H1 (cell line): ENCODE measurements at regions not wholly inside any gene's neighbourhood (a gene's known extent, or its start where the extent isn't known, plus 50 kb on each side); places are given as distances from the start of the nearest gene placed in this dataset.

Experiments
- CTCF ChIA-PET: fragments of 300-600 bp; sonication (Branson Sonifier 250); formaldehyde crosslinking; loops from one replicate; lab custom pipeline; 2021; ENCODE audit not compliant: partially characterized antibody; lab: Charles Lee
- POLR2A ChIA-PET: fragments of 300-600 bp; sonication (Branson Sonifier 250); formaldehyde crosslinking; loops from one replicate; lab custom pipeline; 2021; ENCODE audit warnings: inconsistent platforms; ENCODE audit not compliant: partially characterized antibody; lab: Charles Lee
- DNase-seq, 2 experiments: peaks; one replicate each; pipeline versions ENCODE4 v3.0.0 to v3.0.0-alpha.2; 2010 to 2022; ENCODE audit warnings: low spot score in 2 of 2, low read depth in 1 of 2, mixed read lengths in 1 of 2
- FAIRE-seq: peaks from 2 replicates; lab custom pipeline; 2011; peaks lifted over from hg19 to GRCh38; lab: Jason Lieb, UNC
- H2AFZ ChIP-seq: 2 replicates; pipeline ENCODE4 v1.8.1; 2012; ENCODE audit warnings: low read length, inconsistent platforms
- H2AK5ac ChIP-seq: 2 replicates; pipeline ENCODE4 v1.6.1; 2013; ENCODE audit warnings: low read depth, low read length
- H2BK120ac ChIP-seq: replicated peaks from 2 replicates; pipeline ENCODE3; 2013; ENCODE audit warnings: low read depth, low read length, inconsistent platforms
- H2BK12ac ChIP-seq: 2 replicates; pipeline ENCODE4 v1.6.1; 2013; ENCODE audit warnings: low read depth, low read length
- H2BK15ac ChIP-seq: 2 replicates; pipeline ENCODE4 v1.6.1; 2013; ENCODE audit warnings: low read length
- H2BK20ac ChIP-seq: 2 replicates; pipeline ENCODE4 v1.6.1; 2013; ENCODE audit warnings: low read length
- H2BK5ac ChIP-seq: 2 replicates; pipeline ENCODE4 v1.6.1; 2013; ENCODE audit warnings: low read depth, low read length
- H3K14ac ChIP-seq: 2 replicates; pipeline ENCODE4 v1.6.1; 2013; ENCODE audit warnings: inconsistent platforms; ENCODE audit not compliant: insufficient read length
- H3K18ac ChIP-seq: 2 replicates; pipeline ENCODE4 v1.6.1; 2013; ENCODE audit warnings: low read length; ENCODE audit errors: extremely low read depth
- H3K23ac ChIP-seq: 2 replicates; pipeline ENCODE4 v1.6.1; 2013; ENCODE audit warnings: inconsistent platforms; ENCODE audit not compliant: insufficient read length
- H3K23me2 ChIP-seq: 2 replicates; pipeline ENCODE4 v1.6.1; 2013; ENCODE audit warnings: low read depth, low read length
- H3K27ac ChIP-seq: 2 replicates; pipeline ENCODE4 v1.6.1; 2011; ENCODE audit warnings: low read depth, low read length, inconsistent platforms
- H3K27me3 ChIP-seq, 4 experiments: replicated peaks in 1 of 4; 1 replicate in 1 of 4; 2 replicates in 3 of 4; pipeline versions ENCODE4 v1.6.1 to v1.8.1; 2011 to 2013; ENCODE audit warnings: low read length in 3 of 4, mild to moderate bottlenecking in 3 of 4, inconsistent platforms in 2 of 4, mixed read lengths in 2 of 4, moderate library complexity in 1 of 4; ENCODE audit not compliant: control insufficient read depth in 3 of 4, insufficient read depth in 3 of 4; ENCODE audit errors: extremely low read depth in 1 of 4
- H3K36me3 ChIP-seq, 4 experiments: 2 replicates each; pipeline versions ENCODE4 v1.6.1 to v1.8.1; 2011 to 2013; ENCODE audit warnings: mild to moderate bottlenecking in 4 of 4, low read length in 3 of 4, moderate library complexity in 2 of 4, control low read depth in 1 of 4, inconsistent platforms in 1 of 4; ENCODE audit not compliant: insufficient read depth in 4 of 4, control insufficient read depth in 2 of 4
- H3K4ac ChIP-seq: replicated peaks from 2 replicates; pipeline ENCODE3; 2013; ENCODE audit warnings: low read length, low read depth, mixed read lengths, inconsistent platforms; ENCODE audit not compliant: insufficient read length
- H3K4me1 ChIP-seq, 4 experiments: replicated peaks in 1 of 4; 1 replicate in 1 of 4; 2 replicates in 3 of 4; pipeline versions ENCODE4 v1.6.1 to v1.8.1; 2011 to 2013; ENCODE audit warnings: low read length in 3 of 4, inconsistent platforms in 2 of 4, mixed read lengths in 1 of 4; ENCODE audit not compliant: insufficient read depth in 4 of 4, control insufficient read depth in 3 of 4
- H3K4me2 ChIP-seq, 2 experiments: 2 replicates each; pipeline versions ENCODE4 v1.6.1 to v1.8.1; 2011 to 2013; ENCODE audit warnings: low read depth in 2 of 2, low read length in 2 of 2, control low read depth in 1 of 2, inconsistent platforms in 1 of 2, mild to moderate bottlenecking in 1 of 2; ENCODE audit not compliant: insufficient read depth in 1 of 2
- H3K4me3 ChIP-seq, 4 experiments: fragments of 200-600, 300-600 bp in 1 of 4; sonication (generic), shearing (Covaris generic), sonication (Bioruptor Twin) in 1 of 4; 2 replicates each; pipeline versions ENCODE4 v1.5.1 to v1.8.1; 2011 to 2016; ENCODE audit warnings: low read length in 4 of 4, low read depth in 3 of 4, control low read depth in 2 of 4, inconsistent platforms in 2 of 4, mild to moderate bottlenecking in 2 of 4, mixed read lengths in 1 of 4, moderate library complexity in 1 of 4; ENCODE audit not compliant: insufficient read depth in 2 of 4; ENCODE audit errors: extremely low read depth in 1 of 4
- H3K56ac ChIP-seq: replicated peaks from 2 replicates; pipeline ENCODE3; 2013; ENCODE audit warnings: low read depth, mild to moderate bottlenecking, mixed read lengths, low read length, inconsistent platforms; ENCODE audit not compliant: insufficient read length
- H3K79me1 ChIP-seq: 2 replicates; pipeline ENCODE4 v1.6.1; 2013; ENCODE audit warnings: low read depth, low read length, control low read depth
- H3K79me2 ChIP-seq, 2 experiments: 2 replicates each; pipeline versions ENCODE4 v1.6.1 to v1.8.1; 2012 to 2013; ENCODE audit warnings: low read length in 2 of 2, mild to moderate bottlenecking in 2 of 2, inconsistent platforms in 1 of 2; ENCODE audit not compliant: insufficient read depth in 2 of 2, control insufficient read depth in 1 of 2
- H3K9ac ChIP-seq, 4 experiments: replicated peaks in 1 of 4; 1 replicate in 1 of 4; 2 replicates in 3 of 4; pipeline versions ENCODE4 v1.6.1 to v1.8.1; 2011 to 2013; ENCODE audit warnings: low read depth in 3 of 4, low read length in 3 of 4, control low read depth in 2 of 4, mild to moderate bottlenecking in 2 of 4, moderate library complexity in 2 of 4, inconsistent platforms in 1 of 4; ENCODE audit errors: extremely low read depth in 1 of 4
- H3K9me3 ChIP-seq, 2 experiments: 2 replicates each; pipeline versions ENCODE4 v1.6.1 to v1.8.1; 2012 to 2013; ENCODE audit warnings: mild to moderate bottlenecking in 2 of 2, moderate library complexity in 2 of 2, control low read depth in 1 of 2, inconsistent platforms in 1 of 2, low read depth in 1 of 2, low read length in 1 of 2, mixed read lengths in 1 of 2; ENCODE audit not compliant: insufficient read depth in 2 of 2
- H4K20me1 ChIP-seq, 2 experiments: replicated peaks in 1 of 2; 2 replicates each; pipeline versions ENCODE3 to v1.8.1; 2011 to 2013; ENCODE audit warnings: inconsistent platforms in 2 of 2, low read length in 2 of 2, mild to moderate bottlenecking in 1 of 2; ENCODE audit not compliant: insufficient read depth in 2 of 2, control insufficient read depth in 1 of 2
- H4K5ac ChIP-seq: 2 replicates; pipeline ENCODE4 v1.6.1; 2013; ENCODE audit warnings: low read length, low read depth, mixed read lengths, inconsistent platforms; ENCODE audit not compliant: insufficient read length
- H4K8ac ChIP-seq: 2 replicates; pipeline ENCODE4 v1.8.0; 2013; ENCODE audit warnings: mild to moderate bottlenecking, moderate library complexity, low read length, inconsistent platforms; ENCODE audit not compliant: insufficient read depth; ENCODE audit errors: extremely low read depth
- H4K91ac ChIP-seq: replicated peaks from 2 replicates; pipeline ENCODE3; 2013; ENCODE audit warnings: low read length, mixed read lengths, inconsistent platforms; ENCODE audit not compliant: insufficient read length
- CBX5 ChIP-seq: fragments of 300-800, 300-1000 bp; sonication (generic); IDR thresholded peaks from 2 replicates; pipeline ENCODE4 v1.7.1; 2016; ENCODE audit warnings: antibody characterized with exemption, low read length, low read depth
- CBX8 ChIP-seq: fragments of 300-800, 300-1000 bp; sonication (generic); IDR thresholded peaks from 2 replicates; pipeline ENCODE4 v1.7.1; 2016; ENCODE audit warnings: low read depth, low read length, borderline replicate concordance
- EZH2 ChIP-seq: fragments of 200-600 bp; sonication (generic); IDR thresholded peaks from 2 replicates; pipeline ENCODE4 v1.7.1; 2012; ENCODE audit warnings: low read depth, mild to moderate bottlenecking, moderate library complexity, low read length, inconsistent platforms; ENCODE audit not compliant: severe bottlenecking
- NANOG ChIP-seq: IDR thresholded peaks from 2 replicates; pipeline ENCODE4 v1.6.1; 2011; ENCODE audit warnings: low read length, low read depth, mild to moderate bottlenecking, inconsistent platforms; ENCODE audit not compliant: insufficient read depth, poor library complexity, severe bottlenecking
- RXRA ChIP-seq: IDR thresholded peaks from 2 replicates; pipeline ENCODE4 v1.6.1; 2011; ENCODE audit warnings: low read depth, mild to moderate bottlenecking, low read length, moderate library complexity; ENCODE audit not compliant: insufficient read depth
- SAP30 ChIP-seq: fragments of 300-600 bp; sonication (generic); IDR thresholded peaks from 2 replicates; pipeline ENCODE4 v1.7.1; 2012; ENCODE audit warnings: low read length, moderate library complexity, mild to moderate bottlenecking, inconsistent platforms; ENCODE audit not compliant: insufficient read depth, insufficient replicate concordance
- SP2 ChIP-seq: IDR thresholded peaks from 2 replicates; pipeline ENCODE4 v1.6.1; 2012; ENCODE audit warnings: mild to moderate bottlenecking, low read length, inconsistent platforms
- WGBS, 2 experiments: shearing (Covaris generic) in 1 of 2; methylation state at CpG; one replicate each; pipeline versions ENCODE4 v1.1.6 to v1.1.7; 2013 to 2015; ENCODE audit warnings: low lambda C conversion rate in 2 of 2, mixed read lengths in 2 of 2, inconsistent platforms in 1 of 2, low coverage in 1 of 2, missing lambda C conversion rate in 1 of 2; ENCODE audit not compliant: insufficient replicate concordance in 2 of 2, insufficient coverage in 1 of 2, insufficient read length in 1 of 2; ENCODE audit errors: extremely low coverage in 1 of 2, missing lambda C conversion rate in 1 of 2; 5-methylcytosine and 5-hydroxymethylcytosine counted together
- TF ChIP-seq, protein P1 (sequence below): IDR thresholded peaks from 2 replicates; pipeline ENCODE4 v1.6.1; 2012; ENCODE audit warnings: inconsistent platforms

DNA sequence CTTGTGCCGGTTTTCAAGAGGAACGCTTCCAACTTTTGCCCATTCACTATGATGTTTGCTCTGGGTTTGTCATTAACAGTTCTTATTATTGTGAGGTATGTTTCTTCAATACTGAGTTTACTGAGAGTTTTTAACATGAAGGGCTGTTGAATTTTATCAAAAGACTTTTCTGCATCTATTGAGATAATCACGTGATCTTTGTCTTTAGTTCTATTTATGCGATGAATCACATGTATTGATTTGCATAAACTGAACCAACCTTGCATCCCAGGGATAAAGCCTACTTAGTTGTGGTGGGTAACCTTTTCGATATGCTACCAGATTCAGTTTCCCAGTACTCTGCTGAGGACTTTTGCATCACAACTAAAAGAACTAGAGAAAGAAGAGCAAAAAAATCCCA, 318.0 kb downstream of the GASK1B start:
- no peaks in the 10 kb centered on the region for H3K36me3 ChIP-seq
- no peaks in the 10 kb centered on the region for H3K79me2 ChIP-seq
- no peak overlapping the region for H2AFZ ChIP-seq
- no peak overlapping the region for H2BK120ac ChIP-seq
- no peak overlapping the region for H2BK20ac ChIP-seq
- H2BK15ac ChIP-seq = no peak overlapping the region
- no peak overlapping the region for H3K56ac ChIP-seq
- H3K27me3 ChIP-seq = no peaks in the 10 kb centered on the region
- no peak overlapping the region for H2BK5ac ChIP-seq
- H3K4me1 ChIP-seq = no peaks in the 10 kb centered on the region
- CTCF ChIA-PET = no interaction called here
- H3K4me3 ChIP-seq = no peak overlapping the region
- 97% methylated on average over 5 of the region's 5 CpGs; no CpG with 5 or more reads in 1 of the 2 experiments for WGBS, 2 experiments
- H4K8ac ChIP-seq = no peak overlapping the region
- H2AK5ac ChIP-seq = no peak overlapping the region
- TF ChIP-seq, protein P1, sequence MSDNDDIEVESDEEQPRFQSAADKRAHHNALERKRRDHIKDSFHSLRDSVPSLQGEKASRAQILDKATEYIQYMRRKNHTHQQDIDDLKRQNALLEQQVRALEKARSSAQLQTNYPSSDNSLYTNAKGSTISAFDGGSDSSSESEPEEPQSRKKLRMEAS = no peak
- no peak for TF ChIP-seq RXRA
- TF ChIP-seq SAP30 = no peak
- TF ChIP-seq SP2 = no peak
- no peak for TF ChIP-seq EZH2
- TF ChIP-seq NANOG = no peak
- no peak for TF ChIP-seq CBX8
- no peak for TF ChIP-seq CBX5
- H4K5ac ChIP-seq = no peak overlapping the region
- no peak overlapping the region for H3K4ac ChIP-seq
- no peak for DNase-seq
- H3K4me2 ChIP-seq = no peak overlapping the region
- no peak overlapping the region for H3K23ac ChIP-seq
- H3K23me2 ChIP-seq = no peaks in the 10 kb centered on the region
- no peak for FAIRE-seq
- no peak overlapping the region for H4K91ac ChIP-seq
- H2BK12ac ChIP-seq = no peak overlapping the region
- no peak overlapping the region for H3K14ac ChIP-seq
- no peaks in the 10 kb centered on the region for H3K9me3 ChIP-seq
- no peak overlapping the region for H3K27ac ChIP-seq
- H4K20me1 ChIP-seq = no peaks in the 10 kb centered on the region
- no peaks in the 10 kb centered on the region for H3K79me1 ChIP-seq
- POLR2A ChIA-PET = no interaction called here
- H3K9ac ChIP-seq = no peak overlapping the region
- H3K18ac ChIP-seq = no peak overlapping the region
